GM21367 (cell line): ENCODE measurements at regions not wholly inside any gene's neighbourhood (a gene's known extent, or its start where the extent isn't known, plus 50 kb on each side); places are given as distances from the start of the nearest gene placed in this dataset.

Experiments
- ATAC-seq: cut with Tn5 transposase; IDR thresholded peaks from one replicate; pipeline ENCODE4 v1.9.1; 2021; ENCODE audit not compliant: unreplicated experiment

GRCh38 chr15:46489276-46489675 lies 854.4 kb downstream of the SQOR start:
- no peak for ATAC-seq

- no peak for ATAC-seq
Measured at GRCh38 chr15:46496491-46497115, 861.8 kb downstream of the SQOR start.

- ATAC-seq = no peak
Measured at GRCh38 chr15:46502667-46503066, 867.8 kb downstream of the SQOR start.

GRCh38 chr15:46518381-46518780 lies 883.6 kb downstream of the SQOR start:
- no peak for ATAC-seq

- no peak for ATAC-seq
Measured at GRCh38 chr15:46523701-46524100, 888.9 kb downstream of the SQOR start.

- ATAC-seq = no peak
Measured at GRCh38 chr15:46525984-46526725, 891.3 kb downstream of the SQOR start.

GRCh38 chr15:46526726-46527110 lies 891.9 kb downstream of the SQOR start:
- no peak for ATAC-seq

GRCh38 chr15:46543626-46544025 lies 908.8 kb downstream of the SQOR start:
- no peak for ATAC-seq

GRCh38 chr15:46548989-46549388 lies 914.2 kb downstream of the SQOR start:
- ATAC-seq = no peak

- no peak for ATAC-seq
Measured at GRCh38 chr15:46552316-46552715, 917.5 kb downstream of the SQOR start.

- ATAC-seq = no peak
Measured at GRCh38 chr15:46555547-46555946, 920.7 kb downstream of the SQOR start.

GRCh38 chr15:46556010-46556409 lies 921.2 kb downstream of the SQOR start:
- ATAC-seq = no peak

- no peak for ATAC-seq
Measured at GRCh38 chr15:46556559-46557379, 921.9 kb downstream of the SQOR start.

GRCh38 chr15:46567968-46568367 lies 933.1 kb downstream of the SQOR start:
- no peak for ATAC-seq

GRCh38 chr15:46569781-46570180 lies 935.0 kb downstream of the SQOR start:
- ATAC-seq = no peak

- ATAC-seq = no peak
Measured at GRCh38 chr15:46576646-46577395, 942.0 kb downstream of the SQOR start.

- no peak for ATAC-seq
Measured at GRCh38 chr15:46577767-46578166, 942.9 kb downstream of the SQOR start.

GRCh38 chr15:46580487-46580886 lies 945.7 kb downstream of the SQOR start:
- ATAC-seq = no peak

- ATAC-seq = no peak
Measured at GRCh38 chr15:46580924-46581323, 946.1 kb downstream of the SQOR start.

- ATAC-seq = no peak
Measured at GRCh38 chr15:46589088-46589487, 954.3 kb downstream of the SQOR start.

- no peak for ATAC-seq
Measured at GRCh38 chr15:46591462-46591861, 956.6 kb downstream of the SQOR start.
